Astrocyte (in vitro differentiated cells and primary cell): ENCODE measurements at regions not wholly inside any gene's neighbourhood (a gene's known extent, or its start where the extent isn't known, plus 50 kb on each side); places are given as distances from the start of the nearest gene placed in this dataset.

ENCODE experiments used
- EZH2 ChIP-seq: IDR thresholded peaks from 2 replicates; pipeline ENCODE4 v1.6.1; 2012; ENCODE audit warnings: mild to moderate bottlenecking, low read length, inconsistent platforms; ENCODE audit not compliant: insufficient read depth
- TF ChIP-seq, protein P1 (sequence below): IDR thresholded peaks from 2 replicates; pipeline ENCODE4 v1.5.1; 2011; ENCODE audit warnings: low read depth, mild to moderate bottlenecking, inconsistent platforms, low read length, moderate library complexity; ENCODE audit not compliant: insufficient read depth

DNA sequence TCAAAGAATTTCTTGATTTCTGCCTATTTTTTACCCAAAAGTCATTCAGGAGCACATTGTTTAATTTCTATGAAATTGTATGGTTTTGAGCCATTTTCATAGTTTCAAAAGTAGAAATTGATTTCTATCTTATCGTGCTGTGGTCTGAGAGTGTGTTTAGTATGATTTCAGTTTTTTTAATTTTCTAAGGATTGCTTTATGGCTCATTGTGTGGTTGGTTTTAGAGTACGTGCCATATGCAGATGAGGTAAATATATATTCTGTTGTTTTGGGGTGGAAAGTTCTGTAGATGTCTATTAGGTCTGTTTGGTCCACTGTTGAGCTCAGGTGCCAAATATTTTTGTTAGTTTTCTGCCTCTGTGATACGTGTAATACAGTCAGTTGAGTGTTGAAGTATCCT, 487.1 kb upstream of the CBLB start:
- TF ChIP-seq, protein P1, sequence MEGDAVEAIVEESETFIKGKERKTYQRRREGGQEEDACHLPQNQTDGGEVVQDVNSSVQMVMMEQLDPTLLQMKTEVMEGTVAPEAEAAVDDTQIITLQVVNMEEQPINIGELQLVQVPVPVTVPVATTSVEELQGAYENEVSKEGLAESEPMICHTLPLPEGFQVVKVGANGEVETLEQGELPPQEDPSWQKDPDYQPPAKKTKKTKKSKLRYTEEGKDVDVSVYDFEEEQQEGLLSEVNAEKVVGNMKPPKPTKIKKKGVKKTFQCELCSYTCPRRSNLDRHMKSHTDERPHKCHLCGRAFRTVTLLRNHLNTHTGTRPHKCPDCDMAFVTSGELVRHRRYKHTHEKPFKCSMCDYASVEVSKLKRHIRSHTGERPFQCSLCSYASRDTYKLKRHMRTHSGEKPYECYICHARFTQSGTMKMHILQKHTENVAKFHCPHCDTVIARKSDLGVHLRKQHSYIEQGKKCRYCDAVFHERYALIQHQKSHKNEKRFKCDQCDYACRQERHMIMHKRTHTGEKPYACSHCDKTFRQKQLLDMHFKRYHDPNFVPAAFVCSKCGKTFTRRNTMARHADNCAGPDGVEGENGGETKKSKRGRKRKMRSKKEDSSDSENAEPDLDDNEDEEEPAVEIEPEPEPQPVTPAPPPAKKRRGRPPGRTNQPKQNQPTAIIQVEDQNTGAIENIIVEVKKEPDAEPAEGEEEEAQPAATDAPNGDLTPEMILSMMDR: no peak
- TF ChIP-seq EZH2: no peak
